ENCODE measurements at regions not wholly inside any gene's neighbourhood (a gene's known extent, or its start where the extent isn't known, plus 50 kb on each side); places are given as distances from the start of the nearest gene placed in this dataset.
A peak's percentile ranks its signal among the peaks of the same experiment; 100 is the strongest.

DNA sequence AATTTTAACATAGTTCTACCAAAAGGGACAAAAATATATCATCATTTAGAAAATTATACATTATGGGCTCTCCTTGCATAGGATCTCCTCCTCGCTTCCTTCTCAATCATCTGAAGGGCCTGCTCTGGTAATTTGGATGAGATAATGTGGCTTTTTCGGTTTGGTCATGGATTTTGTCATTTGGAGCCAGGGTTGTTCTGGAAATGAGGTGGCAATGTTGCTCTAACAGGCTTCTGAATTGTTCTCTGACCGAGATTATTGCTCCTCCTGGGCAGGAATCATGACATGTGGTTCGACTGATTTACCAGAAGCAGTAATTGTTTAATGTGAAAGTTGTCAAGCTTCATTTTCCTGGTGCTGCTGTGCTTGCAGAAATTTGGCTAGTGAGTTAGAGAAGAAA, 194.7 kb upstream of the ERBB4 start (continued):
- TF ChIP-seq, protein P1, sequence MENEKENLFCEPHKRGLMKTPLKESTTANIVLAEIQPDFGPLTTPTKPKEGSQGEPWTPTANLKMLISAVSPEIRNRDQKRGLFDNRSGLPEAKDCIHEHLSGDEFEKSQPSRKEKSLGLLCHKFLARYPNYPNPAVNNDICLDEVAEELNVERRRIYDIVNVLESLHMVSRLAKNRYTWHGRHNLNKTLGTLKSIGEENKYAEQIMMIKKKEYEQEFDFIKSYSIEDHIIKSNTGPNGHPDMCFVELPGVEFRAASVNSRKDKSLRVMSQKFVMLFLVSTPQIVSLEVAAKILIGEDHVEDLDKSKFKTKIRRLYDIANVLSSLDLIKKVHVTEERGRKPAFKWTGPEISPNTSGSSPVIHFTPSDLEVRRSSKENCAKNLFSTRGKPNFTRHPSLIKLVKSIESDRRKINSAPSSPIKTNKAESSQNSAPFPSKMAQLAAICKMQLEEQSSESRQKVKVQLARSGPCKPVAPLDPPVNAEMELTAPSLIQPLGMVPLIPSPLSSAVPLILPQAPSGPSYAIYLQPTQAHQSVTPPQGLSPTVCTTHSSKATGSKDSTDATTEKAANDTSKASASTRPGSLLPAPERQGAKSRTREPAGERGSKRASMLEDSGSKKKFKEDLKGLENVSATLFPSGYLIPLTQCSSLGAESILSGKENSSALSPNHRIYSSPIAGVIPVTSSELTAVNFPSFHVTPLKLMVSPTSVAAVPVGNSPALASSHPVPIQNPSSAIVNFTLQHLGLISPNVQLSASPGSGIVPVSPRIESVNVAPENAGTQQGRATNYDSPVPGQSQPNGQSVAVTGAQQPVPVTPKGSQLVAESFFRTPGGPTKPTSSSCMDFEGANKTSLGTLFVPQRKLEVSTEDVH (IDR thresholded peaks at IDR 0.05; ENCODE audit: low read depth, partially characterized antibody) = no peak
- TF ChIP-seq FOS (IDR thresholded peaks at IDR 0.05; ENCODE audit: borderline replicate concordance, extremely low read depth, insufficient read length) (no peak), ATF2 (IDR thresholded peaks at IDR 0.05; ENCODE audit: low read length) (peak; percentile 75), ETV6 (conservative IDR thresholded peaks at IDR 0.05 in 1 of 2, IDR thresholded peaks at IDR 0.05 in 1 of 2; ENCODE audit: borderline replicate concordance in 1 of 2, low read depth in 1 of 2) (peak in 1 of 2 experiments; percentile 60; a peak in 1 of 4 replicates), RBBP5 (conservative IDR thresholded peaks at IDR 0.05) (no peak), JUNB (IDR thresholded peaks at IDR 0.05) (peak; percentile 98), IRF4 (IDR thresholded peaks at IDR 0.05; ENCODE audit: low read depth, low read length) (peak; percentile 61; the same call in 1 of the 2 replicates), EED (IDR thresholded peaks at IDR 0.05; ENCODE audit: low read depth) (peak; percentile 94), KAT2A (conservative IDR thresholded peaks at IDR 0.05; ENCODE audit: control insufficient read depth, low read depth, low read length) (no peak), RCOR1 (conservative IDR thresholded peaks at IDR 0.05; ENCODE audit: low read depth, low read length) (no peak), TCF7 (IDR thresholded peaks at IDR 0.05; ENCODE audit: borderline replicate concordance) (peak; percentile 51; the same call in 1 of the 2 replicates), BCL11A (IDR thresholded peaks at IDR 0.05; ENCODE audit: low read depth, low read length) (peak; percentile 93), ATF7 (IDR thresholded peaks at IDR 0.05; ENCODE audit: low read depth) (0 out of 2 replicates have a peak, but pooled peaks have one; percentile 17), SMC3 (IDR thresholded peaks at IDR 0.05; ENCODE audit: borderline replicate concordance, low read length) (0 out of 2 replicates have a peak, but pooled peaks have one; percentile 4), RUNX3 (IDR thresholded peaks at IDR 0.05; ENCODE audit: low read length) (peak; percentile 96), DPF2 (IDR thresholded peaks at IDR 0.05) (0 out of 2 replicates have a peak, but pooled peaks have one; percentile 51), ZBED1 (IDR thresholded peaks at IDR 0.05; ENCODE audit: borderline replicate concordance) (peak; percentile 70), MTA3 (IDR thresholded peaks at IDR 0.05; ENCODE audit: borderline replicate concordance, low read length) (0 out of 2 replicates have a peak, but pooled peaks have one; percentile 45), GABPA (IDR thresholded peaks at IDR 0.05; ENCODE audit: low read depth) (peak; percentile 43; the same call in 1 of the 2 replicates), CBFB (IDR thresholded peaks at IDR 0.05; ENCODE audit: low read depth) (peak; percentile 92), EZH2 (IDR thresholded peaks at IDR 0.05; ENCODE audit: borderline replicate concordance, control insufficient read depth, low read depth, low read length) (no peak), MYC (IDR thresholded peaks at IDR 0.05; ENCODE audit: insufficient read depth, insufficient read length, insufficient replicate concordance, low read length, severe bottlenecking) (no peak), SRF (IDR thresholded peaks at IDR 0.05; ENCODE audit: low read depth in 2 of 2, low read length in 2 of 2) (peak in 1 of 2 experiments; percentile 55; a peak in 1 of 4 replicates), PAX8 (IDR thresholded peaks at IDR 0.05) (no peak), FOXM1 (IDR thresholded peaks at IDR 0.05; ENCODE audit: low read depth, low read length) (peak; percentile 85; the same call in 1 of the 2 replicates), CREM (IDR thresholded peaks at IDR 0.05; ENCODE audit: low read depth) (peak; percentile 77), EP300 (IDR thresholded peaks at IDR 0.05; ENCODE audit: borderline replicate concordance in 1 of 2, control insufficient read depth in 1 of 2, low read depth in 2 of 2, low read length in 2 of 2) (peak in 1 of 2 experiments; percentile 24; a peak in 1 of 4 replicates)
- TF ChIP-seq, protein P2, sequence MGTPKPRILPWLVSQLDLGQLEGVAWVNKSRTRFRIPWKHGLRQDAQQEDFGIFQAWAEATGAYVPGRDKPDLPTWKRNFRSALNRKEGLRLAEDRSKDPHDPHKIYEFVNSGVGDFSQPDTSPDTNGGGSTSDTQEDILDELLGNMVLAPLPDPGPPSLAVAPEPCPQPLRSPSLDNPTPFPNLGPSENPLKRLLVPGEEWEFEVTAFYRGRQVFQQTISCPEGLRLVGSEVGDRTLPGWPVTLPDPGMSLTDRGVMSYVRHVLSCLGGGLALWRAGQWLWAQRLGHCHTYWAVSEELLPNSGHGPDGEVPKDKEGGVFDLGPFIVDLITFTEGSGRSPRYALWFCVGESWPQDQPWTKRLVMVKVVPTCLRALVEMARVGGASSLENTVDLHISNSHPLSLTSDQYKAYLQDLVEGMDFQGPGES (IDR thresholded peaks at IDR 0.05) = no peak

All from GM12878 (cell line).